ENCODE measurements at regions not wholly inside any gene's neighbourhood (a gene's known extent, or its start where the extent isn't known, plus 50 kb on each side); places are given as distances from the start of the nearest gene placed in this dataset.

DNA sequence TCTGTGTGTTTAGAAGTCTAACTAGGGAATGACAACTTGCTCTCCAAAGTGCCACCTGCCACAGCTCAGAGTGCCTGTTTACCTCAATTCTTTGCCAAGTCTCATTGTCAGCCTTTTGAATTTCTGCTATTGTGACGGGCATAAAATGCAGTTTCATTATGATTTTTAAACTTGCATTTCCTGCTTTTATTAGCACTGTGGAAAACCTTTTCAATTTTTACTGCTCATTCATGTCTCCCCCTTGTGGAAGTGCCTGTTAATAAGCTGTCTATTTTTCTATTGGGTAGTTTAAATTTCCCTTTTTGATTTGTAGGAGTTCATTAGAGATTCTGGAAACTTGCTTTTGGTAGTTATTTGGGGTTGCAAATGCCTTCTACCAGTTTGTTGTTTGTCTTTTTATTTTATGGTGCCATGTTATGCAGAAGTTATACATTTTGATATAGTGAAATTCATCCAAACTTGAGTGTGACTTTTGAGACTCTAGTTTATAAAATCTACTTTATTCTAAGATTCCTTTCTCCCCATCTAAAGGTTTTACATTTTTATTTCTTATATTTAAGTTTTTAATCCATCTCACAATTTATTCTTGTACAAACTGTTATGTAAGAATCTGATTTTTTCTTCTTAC lies 53.9 kb upstream of the FRMD4B start:
- Histone ChIP-seq H3K4me3 (ENCODE audit: low read depth in 1 of 2, low read length in 2 of 2) (peak overlapping the region; percentile 31 to 54), H3K36me3 (ENCODE audit: control insufficient read depth in 1 of 2, insufficient read depth in 2 of 2, low read length in 2 of 2) (no peaks in the 10 kb centered on the region), H3K27me3 (ENCODE audit: control insufficient read depth in 1 of 2, insufficient read depth in 2 of 2, low read length in 2 of 2) (no peaks in the 10 kb centered on the region), H3K4me1 (ENCODE audit: control insufficient read depth in 1 of 2, insufficient read depth in 2 of 2, low read length in 2 of 2) (peaks cover 0 to 3% of the 10 kb centered on the region in 2 donors), H3K27ac (ENCODE audit: low read depth, low read length) (no peak overlapping the region), H3K9ac (ENCODE audit: low read depth in 1 of 2, low read length in 2 of 2) (no peak overlapping the region), H3K9me3 (ENCODE audit: control insufficient read depth in 1 of 2, low read length in 2 of 2) (no peaks in the 10 kb centered on the region)

DNA sequence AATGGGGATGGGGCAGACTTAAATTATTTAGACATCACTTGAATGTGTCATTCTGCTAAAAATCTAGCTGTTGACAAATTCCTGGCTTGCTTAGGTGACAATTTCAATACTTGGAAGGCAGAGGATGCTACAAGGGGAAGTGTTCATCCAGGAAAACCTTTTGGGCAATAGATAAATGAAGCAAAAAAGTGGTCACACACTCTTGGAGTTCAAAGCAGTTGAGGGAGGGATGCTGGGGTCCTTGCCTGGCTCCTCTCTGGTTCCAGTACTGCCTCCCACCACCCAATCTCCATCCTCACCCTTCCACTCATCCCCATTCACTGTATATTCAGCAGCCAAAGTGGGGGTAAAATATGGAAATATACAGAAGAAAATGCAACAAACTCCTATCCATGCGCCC lies 52.6 kb upstream of the FRMD4B start:
- Histone ChIP-seq H3K4me1 (ENCODE audit: control insufficient read depth in 1 of 2, insufficient read depth in 2 of 2, low read length in 2 of 2) (peaks cover 0 to 10% of the 10 kb centered on the region in 2 donors), H3K9me3 (ENCODE audit: control insufficient read depth in 1 of 2, low read length in 2 of 2) (no peaks in the 10 kb centered on the region), H3K4me3 (ENCODE audit: low read depth in 1 of 2, low read length in 2 of 2) (no peak overlapping the region), H3K27me3 (ENCODE audit: control insufficient read depth in 1 of 2, insufficient read depth in 2 of 2, low read length in 2 of 2) (no peaks in the 10 kb centered on the region), H3K27ac (ENCODE audit: low read depth, low read length) (no peak overlapping the region), H3K9ac (ENCODE audit: low read depth in 1 of 2, low read length in 2 of 2) (no peak overlapping the region), H3K36me3 (ENCODE audit: control insufficient read depth in 1 of 2, insufficient read depth in 2 of 2, low read length in 2 of 2) (no peaks in the 10 kb centered on the region)

DNA sequence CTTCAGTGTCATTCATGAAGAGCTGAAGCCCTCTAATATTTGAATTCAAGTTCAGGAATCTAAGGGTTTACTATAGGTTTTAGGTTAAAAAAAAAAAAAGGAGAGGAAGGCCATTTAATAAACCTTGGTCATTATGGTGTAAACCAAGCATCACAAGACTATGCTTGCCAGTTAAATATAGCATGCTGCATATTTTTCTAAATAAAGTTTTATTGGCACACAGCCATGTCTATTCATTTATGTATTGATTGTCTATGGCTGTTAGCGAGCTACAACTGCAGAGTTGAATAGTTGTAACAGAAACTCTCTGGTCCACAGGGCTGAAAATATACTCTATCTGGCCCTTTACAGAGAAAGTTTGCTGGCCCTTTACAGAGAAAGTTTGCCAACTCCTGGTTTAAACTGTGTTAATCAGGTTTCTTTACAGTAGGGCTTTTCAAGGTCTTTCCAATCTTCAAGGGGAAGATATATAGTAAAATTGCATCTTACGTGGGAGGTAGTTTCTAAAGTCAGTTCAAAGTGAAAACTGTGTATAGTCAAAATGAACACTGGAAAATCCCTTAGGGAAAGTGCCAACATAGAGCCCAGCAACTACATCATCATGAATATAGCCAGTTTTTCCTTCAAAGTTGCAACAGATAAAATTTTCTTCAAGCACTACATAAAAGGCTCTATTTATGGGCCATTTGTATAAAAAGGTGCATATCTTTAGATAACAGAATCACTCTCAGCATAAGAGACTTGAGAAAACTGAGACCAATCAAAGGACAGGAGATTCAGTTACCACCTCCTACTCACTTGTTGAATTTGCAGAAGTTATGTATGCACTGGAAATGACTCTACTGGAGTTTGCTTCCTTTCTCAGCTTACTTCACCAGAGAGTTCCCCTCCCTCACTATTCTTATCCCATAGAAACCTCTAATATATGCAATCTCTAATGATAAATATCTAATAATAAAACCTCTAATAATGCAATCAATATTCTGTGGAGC lies 49.7 kb upstream of the FRMD4B start:
- Histone ChIP-seq H3K4me3 (ENCODE audit: low read depth in 1 of 2, low read length in 2 of 2) (no peak overlapping the region), H3K27me3 (ENCODE audit: control insufficient read depth in 1 of 2, insufficient read depth in 2 of 2, low read length in 2 of 2) (no peaks in the 10 kb centered on the region), H3K4me1 (ENCODE audit: control insufficient read depth in 1 of 2, insufficient read depth in 2 of 2, low read length in 2 of 2) (peaks cover 0 to 10% of the 10 kb centered on the region in 2 donors), H3K36me3 (ENCODE audit: control insufficient read depth in 1 of 2, insufficient read depth in 2 of 2, low read length in 2 of 2) (no peaks in the 10 kb centered on the region), H3K27ac (ENCODE audit: low read depth, low read length) (no peak overlapping the region), H3K9me3 (ENCODE audit: control insufficient read depth in 1 of 2, low read length in 2 of 2) (no peaks in the 10 kb centered on the region), H3K9ac (ENCODE audit: low read depth in 1 of 2, low read length in 2 of 2) (no peak overlapping the region)

Measured in duodenal mucosa (tissue), 2 donors.